A549 (cell line): ENCODE measurements at regions not wholly inside any gene's neighbourhood (a gene's known extent, or its start where the extent isn't known, plus 50 kb on each side); places are given as distances from the start of the nearest gene placed in this dataset.
A peak's percentile ranks its signal among the peaks of the same experiment; 100 is the strongest.

Experiments used
- ATAC-seq, 2 experiments: fragments of 200-7000 bp in 1 of 2; fragments of >200 bp in 1 of 2; cut with Nextera tagmentation in 1 of 2; cut with Tn5 transposase in 1 of 2; 3 replicates each; pipeline versions ENCODE4 v1.8.0 to v1.9.1; 2018 to 2020; ENCODE audit warnings: mild to moderate bottlenecking in 1 of 2, moderate library complexity in 1 of 2
- CTCF ChIA-PET: fragments of 300-600 bp; sonication (Branson Sonifier 250); formaldehyde crosslinking; extraction: SDS; loops from one replicate; lab custom pipeline; 2021; ENCODE audit warnings: antibody characterized with exemption, inconsistent platforms; lab: Yijun Ruan, JAX
- POLR2A ChIA-PET: fragments of 350-600 bp; formaldehyde crosslinking; extraction: SDS; loops from one replicate; lab custom pipeline; 2021; ENCODE audit warnings: antibody characterized with exemption, inconsistent platforms; lab: Yijun Ruan, JAX
- DNase-seq, 2 experiments: peaks; one replicate each; pipeline versions ENCODE4 v3.0.0 to v3.0.0-alpha.2; 2011 to 2016; ENCODE audit warnings: low read depth in 1 of 2, low spot score in 1 of 2
- FAIRE-seq: peaks from 2 replicates; lab custom pipeline; 2011; peaks lifted over from hg19 to GRCh38; lab: Jason Lieb, UNC
- H3K27ac ChIP-seq, 2 experiments: fragments of >200 bp; sonication (Bioruptor Twin); formaldehyde crosslinking; 3 replicates each; pipeline ENCODE4 v1.5.1; 2016 to 2017
- H3K4me1 ChIP-seq: fragments of >200 bp; sonication (Bioruptor Twin); formaldehyde crosslinking; 3 replicates; pipeline ENCODE4 v1.6.1; 2016
- H3K4me2 ChIP-seq: fragments of >200 bp; sonication (Bioruptor Twin); formaldehyde crosslinking; 3 replicates; pipeline ENCODE4 v1.6.1; 2016
- H3K4me3 ChIP-seq: fragments of >200 bp; sonication (Bioruptor Twin); formaldehyde crosslinking; 3 replicates; pipeline ENCODE4 v1.5.1; 2016
- H3K9me3 ChIP-seq: fragments of >200 bp; sonication (Bioruptor Twin); formaldehyde crosslinking; 3 replicates; pipeline ENCODE4 v1.6.1; 2016
- CBX2 ChIP-seq: fragments of 200-600 bp; sonication (generic); IDR thresholded peaks from 2 replicates; pipeline ENCODE4 v1.6.1; 2016; ENCODE audit warnings: low read depth, mild to moderate bottlenecking, borderline replicate concordance
- EHF ChIP-seq: fragments of 250-450 bp; sonication (Bioruptor Pico); IDR thresholded peaks from 2 replicates; pipeline ENCODE4 v1.5.0; 2020; ENCODE audit warnings: mild to moderate bottlenecking
- EP300 ChIP-seq, 2 experiments: fragments of >200 bp; sonication (Bioruptor Twin); formaldehyde crosslinking; IDR thresholded peaks; 2 replicates in 1 of 2; 3 replicates in 1 of 2; pipeline ENCODE4 v1.6.1; 2016 to 2017
- FOSB ChIP-seq: fragments of 250-450 bp; sonication (Bioruptor Pico); IDR thresholded peaks from 2 replicates; pipeline ENCODE4 v1.5.0; 2020; ENCODE audit warnings: mild to moderate bottlenecking, moderate library complexity
- FOXS1 ChIP-seq: fragments of 250-450 bp; sonication (Bioruptor Pico); IDR thresholded peaks from 2 replicates; pipeline ENCODE4 v1.5.0; 2020; ENCODE audit warnings: mild to moderate bottlenecking, moderate library complexity
- HDAC2 ChIP-seq: fragments of 200-600 bp; sonication (generic); IDR thresholded peaks from 2 replicates; pipeline ENCODE4 v1.6.1; 2016
- HOXB13 ChIP-seq: fragments of 250-450 bp; sonication (Bioruptor Pico); IDR thresholded peaks from 2 replicates; pipeline ENCODE4 v1.5.0; 2020; ENCODE audit warnings: low read depth, mild to moderate bottlenecking, moderate library complexity
- KDM1A ChIP-seq: fragments of 200-600 bp; sonication (generic); IDR thresholded peaks from 2 replicates; pipeline ENCODE4 v1.6.1; 2016; ENCODE audit warnings: low read depth, mild to moderate bottlenecking
- MAFK ChIP-seq: fragments of 450-650 bp; IDR thresholded peaks from 2 replicates; pipeline ENCODE4 v1.6.1; 2014; ENCODE audit not compliant: partially characterized antibody
- PHF8 ChIP-seq: fragments of 200-600 bp; sonication (generic); IDR thresholded peaks from 2 replicates; pipeline ENCODE4 v1.6.1; 2016; ENCODE audit warnings: low read depth, mild to moderate bottlenecking, antibody characterized with exemption, moderate library complexity, borderline replicate concordance
- POLR2AphosphoS2 ChIP-seq: conservative IDR thresholded peaks from 2 replicates; pipeline ENCODE4 v1.6.1; 2012; ENCODE audit warnings: low read length, improper control_type of control experiment, inconsistent platforms
- RCOR1 ChIP-seq: fragments of 150-350 bp; IDR thresholded peaks from 2 replicates; pipeline ENCODE4 v1.6.1; 2014; ENCODE audit warnings: antibody characterized with exemption, low read length, low read depth
- SREBF2 ChIP-seq: fragments of 450-650 bp; IDR thresholded peaks from 2 replicates; pipeline ENCODE4 v1.6.1; 2014; ENCODE audit warnings: mild to moderate bottlenecking, moderate library complexity
- TFCP2L1 ChIP-seq: fragments of 250-450 bp; sonication (Bioruptor Pico); IDR thresholded peaks from 2 replicates; pipeline ENCODE4 v1.5.0; 2021; ENCODE audit warnings: mild to moderate bottlenecking
- USF2 ChIP-seq: fragments of 450-650 bp; IDR thresholded peaks from 2 replicates; pipeline ENCODE4 v1.6.1; 2014; ENCODE audit warnings: antibody characterized with exemption
- ZNF302 ChIP-seq: fragments of 250-450 bp; sonication (Bioruptor Pico); IDR thresholded peaks from 2 replicates; pipeline ENCODE4 v1.9.0; 2021; ENCODE audit warnings: inconsistent platforms, mild to moderate bottlenecking, moderate library complexity
- WGBS: methylation state at CpG from one replicate; pipeline ENCODE4 v1.1.6; 2017; ENCODE audit errors: missing lambda C conversion rate; 5-methylcytosine and 5-hydroxymethylcytosine counted together
- TF ChIP-seq, protein P1 (sequence below): IDR thresholded peaks from 2 replicates; pipeline ENCODE4 v1.6.1; 2012; ENCODE audit warnings: low read depth, borderline replicate concordance
- TF ChIP-seq, protein P2 (sequence below): fragments of >200 bp; sonication (Bioruptor Twin); formaldehyde crosslinking; IDR thresholded peaks from 3 replicates; pipeline ENCODE4 v1.5.1; 2016

- no peak for TF ChIP-seq USF2
- TF ChIP-seq, protein P1, sequence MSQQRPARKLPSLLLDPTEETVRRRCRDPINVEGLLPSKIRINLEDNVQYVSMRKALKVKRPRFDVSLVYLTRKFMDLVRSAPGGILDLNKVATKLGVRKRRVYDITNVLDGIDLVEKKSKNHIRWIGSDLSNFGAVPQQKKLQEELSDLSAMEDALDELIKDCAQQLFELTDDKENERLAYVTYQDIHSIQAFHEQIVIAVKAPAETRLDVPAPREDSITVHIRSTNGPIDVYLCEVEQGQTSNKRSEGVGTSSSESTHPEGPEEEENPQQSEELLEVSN, result no peak
- TF ChIP-seq, all 56 proteins: peak for 0
Measured at GRCh38 chr11:109527496-109527895, 105.5 kb downstream of the C11orf87 start (continued).

DNA sequence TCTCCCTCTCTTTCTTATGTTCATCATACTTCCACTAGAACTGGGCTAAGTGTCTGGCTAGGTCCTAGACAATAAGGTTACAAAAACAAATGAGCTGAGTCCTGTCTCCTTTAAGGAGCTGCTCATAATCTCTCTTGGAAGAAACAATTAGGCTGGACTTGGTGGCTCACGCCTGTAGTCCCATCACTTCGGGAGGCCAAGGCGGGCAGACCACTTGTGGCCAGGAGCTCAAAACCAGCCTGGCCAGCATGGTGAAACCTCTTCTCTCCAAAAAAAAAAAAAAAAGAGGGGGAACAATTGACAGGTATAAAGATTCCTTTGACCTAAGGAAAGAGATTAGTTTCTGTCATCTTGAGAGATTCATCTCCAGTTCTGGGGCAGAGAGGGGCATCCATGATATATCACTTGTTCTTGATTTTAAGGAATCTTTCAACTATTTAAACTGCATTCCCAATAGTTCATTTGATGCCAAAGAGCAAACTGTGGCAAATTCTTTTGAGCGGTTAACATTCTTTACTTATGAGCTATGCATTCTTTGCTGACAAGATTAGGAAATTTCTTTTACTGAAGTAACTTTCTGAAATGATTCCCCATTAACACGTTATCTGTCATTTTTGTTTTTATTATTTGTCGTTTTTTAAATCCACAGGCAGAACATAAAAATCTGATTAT, 125.5 kb downstream of the C11orf87 start:
- 0 out of 6 replicates have a peak, but pooled peaks of 1 of the 2 experiments have one; percentile 20 for ATAC-seq
- Histone ChIP-seq H3K27ac (peak overlapping the region in 1 of 2 experiments; percentile 59; a peak in 3 of 6 replicates), H3K4me2 (peak overlapping the region; percentile 40; the same call in 1 of the 3 replicates), H3K4me1 (peaks cover 11% of the 10 kb centered on the region; the same call in 1 of the 3 replicates), H3K9me3 (no peaks in the 10 kb centered on the region), H3K4me3 (no peak overlapping the region)
- no peak for DNase-seq
- WGBS, result 8% methylated on average over 6 of the region's 6 CpGs
- no peak for FAIRE-seq
- no peak for TF ChIP-seq PHF8
- TF ChIP-seq POLR2AphosphoS2, result no peak
- no peak for TF ChIP-seq FOSB (CRISPR knock-in tag)
- TF ChIP-seq RCOR1, result no peak
- TF ChIP-seq, protein P2, sequence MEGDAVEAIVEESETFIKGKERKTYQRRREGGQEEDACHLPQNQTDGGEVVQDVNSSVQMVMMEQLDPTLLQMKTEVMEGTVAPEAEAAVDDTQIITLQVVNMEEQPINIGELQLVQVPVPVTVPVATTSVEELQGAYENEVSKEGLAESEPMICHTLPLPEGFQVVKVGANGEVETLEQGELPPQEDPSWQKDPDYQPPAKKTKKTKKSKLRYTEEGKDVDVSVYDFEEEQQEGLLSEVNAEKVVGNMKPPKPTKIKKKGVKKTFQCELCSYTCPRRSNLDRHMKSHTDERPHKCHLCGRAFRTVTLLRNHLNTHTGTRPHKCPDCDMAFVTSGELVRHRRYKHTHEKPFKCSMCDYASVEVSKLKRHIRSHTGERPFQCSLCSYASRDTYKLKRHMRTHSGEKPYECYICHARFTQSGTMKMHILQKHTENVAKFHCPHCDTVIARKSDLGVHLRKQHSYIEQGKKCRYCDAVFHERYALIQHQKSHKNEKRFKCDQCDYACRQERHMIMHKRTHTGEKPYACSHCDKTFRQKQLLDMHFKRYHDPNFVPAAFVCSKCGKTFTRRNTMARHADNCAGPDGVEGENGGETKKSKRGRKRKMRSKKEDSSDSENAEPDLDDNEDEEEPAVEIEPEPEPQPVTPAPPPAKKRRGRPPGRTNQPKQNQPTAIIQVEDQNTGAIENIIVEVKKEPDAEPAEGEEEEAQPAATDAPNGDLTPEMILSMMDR, result no peak
- POLR2A ChIA-PET, result interaction anchor here (0.6 kb wide), 1 partner anchor 660 kb away, joined by 3 read pairs; no protein-coding TSS in a partner anchor
- CTCF ChIA-PET, result no interaction called here

- ChIA-PET CTCF (no interaction called here), POLR2A (no interaction called here)
- Histone ChIP-seq H3K4me2 (no peak overlapping the region), H3K9me3 (no peaks in the 10 kb centered on the region), H3K27ac (no peak overlapping the region), H3K4me3 (no peak overlapping the region), H3K4me1 (peaks cover 8% of the 10 kb centered on the region; the same call in 1 of the 3 replicates)
- TF ChIP-seq PHF8 (no peak), HDAC2 (no peak), CBX2 (no peak), HOXB13 (CRISPR knock-in tag) (no peak), EP300 (IDR thresholded peaks at IDR 0.05) (no peak), SREBF2 (no peak)
- DNase-seq (no peak), FAIRE-seq (no peak), ATAC-seq (no peak)
- WGBS, result 87% methylated on average over 3 of the region's 3 CpGs
Measured at GRCh38 chr11:109552376-109552775, 130.4 kb downstream of the C11orf87 start.

- 70% methylated on average over 1 of the region's 1 CpG for WGBS
Measured at GRCh38 chr11:109553284-109553683, 131.3 kb downstream of the C11orf87 start.

More at GRCh38 chr11:109553284-109553683, 131.3 kb downstream of the C11orf87 start:
- Histone ChIP-seq H3K27ac (no peak overlapping the region), H3K9me3 (no peaks in the 10 kb centered on the region), H3K4me2 (no peak overlapping the region), H3K4me1 (no peaks in the 10 kb centered on the region), H3K4me3 (no peak overlapping the region)
- no peak for TF ChIP-seq KDM1A
- no peak for TF ChIP-seq MAFK
- no peak for TF ChIP-seq ZNF302 (CRISPR knock-in tag)
- no peak for TF ChIP-seq EHF (CRISPR knock-in tag)
- TF ChIP-seq TFCP2L1, result no peak
- no peak for TF ChIP-seq HDAC2
- TF ChIP-seq HOXB13 (CRISPR knock-in tag), result no peak
- no peak for TF ChIP-seq PHF8
- no peak for TF ChIP-seq CBX2
- no peak for TF ChIP-seq FOXS1 (CRISPR knock-in tag)
- DNase-seq, result no peak
- CTCF ChIA-PET, result no interaction called here
- no peak for ATAC-seq
- FAIRE-seq, result no peak
- POLR2A ChIA-PET, result no interaction called here
